ENCODE measurements at regions not wholly inside any gene's neighbourhood (a gene's known extent, or its start where the extent isn't known, plus 50 kb on each side); places are given as distances from the start of the nearest gene placed in this dataset.
"Not testable (repeated sequence)": the region's sequence is repeated elsewhere in the genome, so short reads cannot be mapped to it uniquely, and the experiment has no call there.

- H3K27ac ChIP-seq (ENCODE audit: insufficient read depth, low read length, poor library complexity, severe bottlenecking); H3K4me1 Mint-ChIP-seq; H3K36me3 Mint-ChIP-seq; DNase-seq; H3K4me1 ChIP-seq (ENCODE audit: control insufficient read depth, insufficient read depth, low read length, poor library complexity, severe bottlenecking); H3K27me3 ChIP-seq (ENCODE audit: control insufficient read depth, insufficient read depth, low read length); H3K27ac Mint-ChIP-seq; H3K27me3 Mint-ChIP-seq; H3K9me3 ChIP-seq (ENCODE audit: control insufficient read depth in 2 of 2, low read length in 2 of 2); H3K36me3 ChIP-seq (ENCODE audit: control insufficient read depth, insufficient read depth, low read length); H3K9me3 Mint-ChIP-seq; ATAC-seq (ENCODE audit: low read depth in 2 of 2); H3K4me3 Mint-ChIP-seq; H3K4me3 ChIP-seq (ENCODE audit: low read depth, low read length): not testable (repeated sequence)
Observed at GRCh38 chr21:6156712-6157389, 4364.5 kb upstream of the TPTE start.

GRCh38 chr21:6157515-6157914, 4363.9 kb upstream of the TPTE start:
- H3K36me3 Mint-ChIP-seq; ATAC-seq (ENCODE audit: low read depth in 2 of 2); H3K9me3 Mint-ChIP-seq; H3K4me3 Mint-ChIP-seq; H3K27me3 Mint-ChIP-seq; H3K4me1 Mint-ChIP-seq; H3K27ac ChIP-seq (ENCODE audit: insufficient read depth, low read length, poor library complexity, severe bottlenecking); H3K9me3 ChIP-seq (ENCODE audit: control insufficient read depth in 2 of 2, low read length in 2 of 2); H3K27me3 ChIP-seq (ENCODE audit: control insufficient read depth, insufficient read depth, low read length); H3K36me3 ChIP-seq (ENCODE audit: control insufficient read depth, insufficient read depth, low read length); H3K4me3 ChIP-seq (ENCODE audit: low read depth, low read length); H3K27ac Mint-ChIP-seq; H3K4me1 ChIP-seq (ENCODE audit: control insufficient read depth, insufficient read depth, low read length, poor library complexity, severe bottlenecking); DNase-seq: not testable (repeated sequence)

- not testable (repeated sequence) for H3K27me3 ChIP-seq (ENCODE audit: control insufficient read depth, insufficient read depth, low read length); H3K4me1 Mint-ChIP-seq; H3K36me3 ChIP-seq (ENCODE audit: control insufficient read depth, insufficient read depth, low read length); H3K27ac ChIP-seq (ENCODE audit: insufficient read depth, low read length, poor library complexity, severe bottlenecking); H3K9me3 Mint-ChIP-seq; H3K4me3 ChIP-seq (ENCODE audit: low read depth, low read length); ATAC-seq (ENCODE audit: low read depth in 2 of 2); DNase-seq; H3K27ac Mint-ChIP-seq; H3K4me3 Mint-ChIP-seq; H3K4me1 ChIP-seq (ENCODE audit: control insufficient read depth, insufficient read depth, low read length, poor library complexity, severe bottlenecking); H3K27me3 Mint-ChIP-seq; H3K9me3 ChIP-seq (ENCODE audit: control insufficient read depth in 2 of 2, low read length in 2 of 2); H3K36me3 Mint-ChIP-seq
Observed at GRCh38 chr21:6158171-6158570, 4363.2 kb upstream of the TPTE start.
